ENCODE measurements at regions not wholly inside any gene's neighbourhood (a gene's known extent, or its start where the extent isn't known, plus 50 kb on each side); places are given as distances from the start of the nearest gene placed in this dataset.

- Mint-ChIP-seq H3K4me3 (no peak overlapping the region), H3K27ac (no peak overlapping the region), H3K36me3 (ENCODE audit: low read depth) (no peaks in the 10 kb centered on the region), H3K27me3 (peaks cover 11% of the 10 kb centered on the region), H3K9me3 (peaks cover 7% of the 10 kb centered on the region), H3K4me1 (ENCODE audit: low read depth) (no peaks in the 10 kb centered on the region)
- no peak for ATAC-seq (ENCODE audit: poor library complexity)
- TF ChIP-seq CTCF (IDR thresholded peaks at IDR 0.05) = no peak
- H3K9me3 ChIP-seq (ENCODE audit: control insufficient read depth in 1 of 2, insufficient read depth in 1 of 2, low read length in 2 of 2) = no peaks in the 10 kb centered on the region
- H3K36me3 ChIP-seq (ENCODE audit: insufficient read depth, low read length) = no peaks in the 10 kb centered on the region
- POLR2A ChIA-PET = no interaction called here
- no peaks in the 10 kb centered on the region for H3K4me1 ChIP-seq (ENCODE audit: insufficient read depth, low read length)
- CTCF ChIA-PET = no interaction called here
- H3K27me3 ChIP-seq (ENCODE audit: control insufficient read depth in 1 of 2, insufficient read depth in 2 of 2, low read length in 2 of 2) = no peaks in the 10 kb centered on the region
- no peak for DNase-seq
- intact Hi-C loops (cut with DNase I, micrococcal nuclease) = no loop called here
- no peak overlapping the region for H3K27ac ChIP-seq (ENCODE audit: low read depth in 1 of 2, low read length in 2 of 2)
- H3K4me3 ChIP-seq (ENCODE audit: low read length) = no peak overlapping the region
These were observed 161.6 kb upstream of the TSLP start for GRCh38 chr5:110909950-110910349.

GRCh38 chr5:110913221-110913620, 158.3 kb upstream of the TSLP start:
- Histone ChIP-seq H3K27ac (ENCODE audit: low read depth in 1 of 2, low read length in 2 of 2) (no peak overlapping the region), H3K27me3 (ENCODE audit: control insufficient read depth in 1 of 2, insufficient read depth in 2 of 2, low read length in 2 of 2) (no peaks in the 10 kb centered on the region), H3K4me3 (ENCODE audit: low read length) (no peak overlapping the region), H3K4me1 (ENCODE audit: insufficient read depth, low read length) (no peaks in the 10 kb centered on the region), H3K9me3 (ENCODE audit: control insufficient read depth in 1 of 2, insufficient read depth in 1 of 2, low read length in 2 of 2) (no peaks in the 10 kb centered on the region), H3K36me3 (ENCODE audit: insufficient read depth, low read length) (no peaks in the 10 kb centered on the region)
- Mint-ChIP-seq H3K27me3 (peaks cover 20% of the 10 kb centered on the region), H3K27ac (no peak overlapping the region), H3K9me3 (no peaks in the 10 kb centered on the region), H3K4me3 (no peak overlapping the region), H3K4me1 (ENCODE audit: low read depth) (no peaks in the 10 kb centered on the region), H3K36me3 (ENCODE audit: low read depth) (no peaks in the 10 kb centered on the region)
- ATAC-seq (ENCODE audit: poor library complexity) (no peak), DNase-seq (no peak)
- CTCF ChIA-PET = no interaction called here
- no peak for TF ChIP-seq CTCF (IDR thresholded peaks at IDR 0.05)
- POLR2A ChIA-PET = no interaction called here
- intact Hi-C loops (cut with DNase I, micrococcal nuclease) = no loop called here

- Mint-ChIP-seq H3K27ac (no peak overlapping the region), H3K9me3 (no peaks in the 10 kb centered on the region)
- intact Hi-C loops (cut with DNase I, micrococcal nuclease) = no loop called here
These were observed 155.0 kb upstream of the TSLP start for GRCh38 chr5:110916381-110917049.

More at GRCh38 chr5:110916381-110917049, 155.0 kb upstream of the TSLP start:
- no peak for DNase-seq
- H3K4me3 ChIP-seq (ENCODE audit: low read length) = no peak overlapping the region
- ATAC-seq (ENCODE audit: poor library complexity) = no peak
- no peak overlapping the region for H3K27ac ChIP-seq (ENCODE audit: low read depth in 1 of 2, low read length in 2 of 2)
- Mint-ChIP-seq H3K27me3 (peaks cover 20% of the 10 kb centered on the region), H3K4me3 (no peak overlapping the region), H3K36me3 (ENCODE audit: low read depth) (no peaks in the 10 kb centered on the region), H3K4me1 (ENCODE audit: low read depth) (no peaks in the 10 kb centered on the region)
- ChIA-PET CTCF (no interaction called here), POLR2A (no interaction called here)
- no peak for TF ChIP-seq CTCF (IDR thresholded peaks at IDR 0.05)
- H3K36me3 ChIP-seq (ENCODE audit: insufficient read depth, low read length) = no peaks in the 10 kb centered on the region
- H3K27me3 ChIP-seq (ENCODE audit: control insufficient read depth in 1 of 2, insufficient read depth in 2 of 2, low read length in 2 of 2) = no peaks in the 10 kb centered on the region
- no peaks in the 10 kb centered on the region for H3K9me3 ChIP-seq (ENCODE audit: control insufficient read depth in 1 of 2, insufficient read depth in 1 of 2, low read length in 2 of 2)
- no peaks in the 10 kb centered on the region for H3K4me1 ChIP-seq (ENCODE audit: insufficient read depth, low read length)

Measured in CD4-positive, alpha-beta T cell (primary cell).